NCI-H1694 (cell line): ENCODE measurements at regions not wholly inside any gene's neighbourhood (a gene's known extent, or its start where the extent isn't known, plus 50 kb on each side); places are given as distances from the start of the nearest gene placed in this dataset.
A peak's percentile ranks its signal among the peaks of the same experiment; 100 is the strongest.

Experiments
- DNase-seq: peaks from one replicate; lab custom pipeline; 2025; lab: John Stamatoyannopoulos, UW

DNA sequence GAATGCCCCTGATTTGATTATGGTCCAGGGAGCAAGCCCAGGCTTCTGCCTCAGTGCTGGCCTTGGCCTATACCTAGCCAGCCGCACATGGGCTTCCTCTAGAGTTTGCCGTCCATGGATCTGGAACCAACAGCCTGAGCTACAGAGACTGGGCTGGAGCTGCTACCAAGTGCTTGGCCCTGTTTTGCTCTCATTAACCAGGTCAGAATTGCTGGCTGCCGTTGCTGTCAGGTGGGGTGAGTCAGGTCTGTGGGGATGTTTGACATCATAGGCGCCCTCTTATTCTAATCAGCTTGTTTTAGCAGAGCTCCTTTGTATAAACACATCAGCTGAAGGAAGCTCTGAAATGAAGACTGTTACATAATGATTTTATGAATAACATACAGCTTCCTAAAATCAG is 83.1 kb upstream of the PHACTR2 start:
- no peak for DNase-seq

DNA sequence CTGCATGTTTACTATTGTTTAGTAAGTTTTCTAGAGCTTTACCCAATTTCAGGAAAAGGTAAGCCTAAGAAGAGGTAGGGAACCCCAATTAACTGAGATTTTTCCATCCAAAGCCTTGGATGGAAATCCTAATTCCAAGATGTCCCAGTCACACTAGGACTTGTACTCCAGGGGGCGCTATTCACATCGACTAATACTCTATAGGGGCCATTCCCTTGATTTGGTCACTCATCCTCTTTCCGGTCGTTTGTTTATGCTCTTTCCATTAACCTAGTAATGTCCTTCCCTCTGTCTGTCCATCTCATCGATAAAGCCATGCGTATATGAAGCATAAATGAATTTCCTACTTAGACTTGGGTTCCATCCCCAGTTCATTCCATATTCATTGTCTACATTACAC is 80.8 kb upstream of the FUCA2 start:
- DNase-seq: peak; percentile 2

DNA sequence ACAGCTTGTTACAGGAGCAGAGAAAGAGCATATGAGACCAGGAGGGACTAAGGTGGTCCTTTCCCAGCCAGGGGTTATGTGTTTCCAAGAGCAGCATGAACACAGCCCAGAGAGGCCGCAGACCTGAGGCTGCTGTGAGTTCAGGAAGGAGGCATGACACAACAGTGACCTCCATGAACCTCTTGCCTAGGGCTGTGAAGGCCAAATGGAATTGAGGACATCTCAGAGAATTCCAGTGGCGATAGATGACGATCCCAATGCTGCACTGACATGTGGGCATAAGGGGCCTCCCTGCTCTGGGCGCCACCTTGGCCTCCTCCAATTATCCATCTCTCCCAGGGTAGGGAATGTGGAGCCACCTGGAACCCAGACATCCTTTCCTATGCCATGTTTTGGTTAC is 79.9 kb upstream of the FUCA2 start:
- DNase-seq: no peak

DNA sequence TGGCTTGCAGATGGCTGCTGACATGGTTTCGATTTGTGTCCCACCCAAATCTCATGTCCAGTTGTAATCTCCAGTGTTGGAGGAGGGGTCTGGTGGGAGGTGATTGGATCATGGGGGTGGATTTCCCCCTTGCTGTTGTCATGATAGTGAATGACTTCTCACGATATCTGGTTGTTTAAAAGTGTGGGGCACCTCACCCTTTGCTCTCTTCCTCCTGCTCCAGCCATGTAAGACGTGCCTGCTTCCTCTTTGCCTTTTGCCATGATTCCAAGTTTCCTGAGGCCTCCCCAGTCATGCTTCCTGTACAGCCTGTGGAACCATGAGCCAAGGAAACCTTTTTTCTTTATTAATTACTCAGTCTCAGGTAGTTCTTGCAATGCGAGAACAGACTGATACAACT is 77.6 kb upstream of the FUCA2 start:
- no peak for DNase-seq

DNA sequence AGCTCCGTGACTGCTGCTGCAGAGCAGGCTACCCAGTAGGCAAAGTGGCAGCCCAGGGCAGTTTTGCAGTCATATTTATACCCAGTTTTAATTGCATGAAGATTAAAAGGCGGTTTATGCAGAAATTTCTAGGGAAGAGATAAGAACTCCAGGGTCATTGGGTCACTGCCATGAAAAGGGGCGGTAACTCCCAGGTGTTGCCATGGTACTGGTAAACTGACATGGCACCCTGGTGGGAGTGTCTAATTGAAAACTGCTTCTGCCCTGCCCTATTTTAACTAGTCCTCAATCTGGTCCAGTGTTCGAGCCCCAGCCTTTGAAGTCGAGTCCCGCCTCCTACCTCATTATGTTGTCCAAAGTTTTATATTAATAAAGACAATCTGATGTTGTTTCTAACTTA is 75.0 kb upstream of the FUCA2 start:
- DNase-seq: no peak

DNA sequence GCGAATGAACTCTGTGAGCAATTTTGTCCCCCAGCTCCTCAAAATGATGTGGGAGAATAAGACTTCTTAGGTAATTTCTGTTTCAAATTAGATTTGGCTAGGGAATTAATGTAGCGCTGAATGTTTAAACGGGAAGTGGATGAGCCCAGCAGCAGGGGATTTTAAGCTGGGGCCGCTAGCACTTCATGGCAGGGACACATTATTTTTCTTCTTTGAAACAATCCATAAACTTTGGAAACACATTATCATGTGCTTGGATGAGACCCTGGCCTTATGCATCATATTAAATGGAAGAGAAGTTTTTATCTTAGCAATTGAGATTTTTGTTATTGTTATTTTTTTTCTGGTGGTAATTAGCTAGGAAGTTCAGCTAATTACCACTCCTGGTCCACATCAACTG is 74.2 kb upstream of the FUCA2 start:
- no peak for DNase-seq

DNA sequence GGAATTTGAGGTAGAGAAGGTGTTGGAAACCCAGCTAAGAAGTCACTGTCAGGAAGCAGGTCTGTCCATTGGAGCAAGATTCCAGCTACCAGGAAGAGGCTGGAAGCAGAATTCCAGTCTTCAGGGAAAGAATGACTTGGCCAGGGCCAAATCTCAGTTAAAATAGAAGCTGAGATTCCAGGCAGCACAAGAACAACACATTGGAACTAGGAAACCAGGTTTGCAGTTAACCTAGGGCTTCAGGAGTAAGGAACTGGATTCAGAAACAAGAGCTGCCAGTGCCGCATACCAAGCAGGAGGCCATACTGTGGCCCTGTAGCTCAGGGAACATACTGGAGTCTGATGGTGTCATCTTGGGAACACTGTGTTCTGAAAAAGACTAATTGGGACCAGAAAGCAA is 73.7 kb upstream of the FUCA2 start:
- no peak for DNase-seq

DNA sequence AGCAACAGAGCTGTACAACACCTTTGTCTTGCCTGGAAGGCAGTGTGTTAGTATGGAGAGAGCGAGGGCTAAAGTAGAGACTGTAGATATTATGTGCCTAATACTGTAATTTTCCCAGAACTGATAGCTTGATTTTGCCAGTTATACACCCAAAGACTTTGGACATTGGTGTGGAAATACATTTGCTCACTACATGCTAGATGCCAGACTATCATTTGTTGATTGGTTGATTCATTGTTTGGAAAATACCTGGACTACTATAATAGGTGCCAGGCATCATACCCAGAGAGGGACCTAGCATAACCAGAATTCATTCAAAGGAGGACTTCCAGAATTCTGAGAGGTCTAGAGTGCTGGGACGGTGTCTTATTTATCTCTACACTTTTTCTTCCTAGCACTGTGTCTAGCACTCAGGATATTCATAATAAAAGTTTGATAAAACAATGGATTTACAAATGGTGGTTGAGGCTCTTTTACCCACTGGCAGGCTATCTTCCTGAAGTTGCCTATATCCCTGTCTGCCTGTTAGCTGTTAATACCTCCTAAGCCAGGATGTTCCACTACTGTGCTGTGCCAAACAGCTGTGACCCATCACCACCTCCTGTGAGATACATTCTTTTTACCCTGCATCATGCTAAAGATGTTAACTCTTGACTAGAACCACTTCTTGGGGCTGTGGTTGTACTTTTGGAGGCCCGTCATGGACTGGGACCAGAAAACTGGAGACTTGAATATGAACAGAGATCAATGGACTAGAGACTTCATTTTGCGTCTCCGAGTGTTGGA is 72.2 kb upstream of the FUCA2 start:
- no peak for DNase-seq

DNA sequence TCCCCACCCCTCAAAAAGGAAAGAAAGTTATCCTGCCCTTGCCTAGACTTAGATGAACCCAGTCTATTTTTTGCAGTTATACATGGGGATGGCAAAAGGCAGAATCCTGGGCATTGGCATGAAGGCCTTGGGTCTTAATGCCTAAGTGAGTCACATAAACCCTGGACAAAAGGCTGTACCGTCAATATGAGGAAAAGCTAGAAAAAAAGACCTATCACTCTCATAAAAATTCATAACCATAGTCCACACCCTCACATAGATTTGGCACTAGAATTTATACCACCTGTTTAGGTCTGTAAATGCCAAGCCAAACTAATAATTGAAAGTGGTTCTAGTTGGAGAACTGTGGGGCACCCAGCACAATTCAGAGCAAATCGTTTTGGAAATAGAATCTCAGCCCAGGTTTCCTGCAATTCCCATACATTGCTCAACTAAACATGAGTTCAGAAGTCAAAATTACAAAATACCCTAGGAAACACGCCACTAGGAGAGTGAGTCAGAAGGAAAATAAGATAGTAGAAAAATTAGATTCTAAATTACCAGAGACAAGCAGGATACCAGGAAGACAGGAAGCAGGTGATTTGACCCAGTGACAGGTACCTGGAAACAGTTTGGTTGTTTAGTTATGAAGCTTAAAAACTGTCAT is 70.4 kb upstream of the FUCA2 start:
- DNase-seq: no peak

DNA sequence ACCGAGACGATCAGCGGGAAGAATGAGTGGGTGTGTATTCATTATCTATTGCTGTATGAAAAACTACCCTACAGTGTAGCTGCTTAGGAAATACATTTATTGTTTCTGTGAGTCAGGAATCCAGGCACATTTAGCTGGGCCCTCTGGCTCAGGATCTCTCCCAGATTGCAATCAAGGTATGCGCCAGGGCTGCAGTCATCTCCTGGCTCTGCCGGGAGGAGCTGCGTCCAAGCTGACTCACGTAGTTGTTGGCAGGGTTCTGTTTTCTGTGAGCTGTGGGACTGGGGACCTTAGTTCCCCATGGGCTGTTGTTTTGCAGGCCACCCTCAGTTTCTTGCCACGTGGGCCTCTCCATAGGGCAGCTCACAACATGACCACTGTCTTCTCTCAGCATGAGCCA is 68.2 kb upstream of the FUCA2 start:
- DNase-seq: no peak

DNA sequence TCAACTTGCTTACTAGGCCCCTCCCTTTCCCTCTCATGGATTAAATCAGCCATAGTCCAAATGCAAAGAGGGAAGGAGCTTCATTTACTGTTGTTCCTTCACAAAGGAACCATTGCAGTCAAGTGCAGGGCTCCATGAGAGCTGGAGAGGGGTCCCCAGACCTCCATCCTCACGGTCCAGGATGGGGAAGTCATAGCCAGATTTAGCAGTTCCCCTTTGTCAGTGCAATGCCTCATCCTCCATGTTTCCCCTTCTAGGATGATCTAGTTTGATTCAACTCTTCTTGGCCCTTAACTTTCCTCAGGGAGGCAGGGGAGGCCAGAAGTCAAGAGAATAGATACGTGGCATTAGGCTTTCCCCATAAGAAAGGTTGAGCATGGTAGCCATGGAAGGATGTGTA is 66.5 kb upstream of the FUCA2 start:
- DNase-seq: no peak

DNA sequence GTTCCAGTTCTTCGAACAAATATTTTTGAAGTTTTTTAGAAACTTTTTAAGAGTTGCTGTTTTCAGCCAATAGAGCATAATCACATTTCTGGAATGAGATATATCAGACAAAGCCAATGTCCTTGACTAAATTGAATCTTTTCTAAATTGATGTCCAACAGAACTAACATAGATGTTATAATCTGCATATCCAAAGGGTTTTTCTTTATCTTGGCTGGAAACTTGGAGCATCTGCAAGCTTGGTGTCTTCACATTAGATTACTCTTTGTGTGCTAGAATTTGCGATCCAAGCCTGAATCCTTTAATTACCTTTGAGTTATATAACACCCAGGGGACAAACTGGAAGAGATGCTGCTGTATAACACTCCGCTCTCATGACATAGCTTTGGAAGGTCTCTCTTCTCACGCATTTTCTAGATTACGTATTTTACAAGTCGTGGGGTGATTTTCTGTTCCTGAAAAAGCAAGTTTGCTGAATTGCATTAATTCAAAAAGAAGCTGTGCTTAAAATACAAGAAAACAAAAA is 64.4 kb upstream of the FUCA2 start:
- DNase-seq: no peak

DNA sequence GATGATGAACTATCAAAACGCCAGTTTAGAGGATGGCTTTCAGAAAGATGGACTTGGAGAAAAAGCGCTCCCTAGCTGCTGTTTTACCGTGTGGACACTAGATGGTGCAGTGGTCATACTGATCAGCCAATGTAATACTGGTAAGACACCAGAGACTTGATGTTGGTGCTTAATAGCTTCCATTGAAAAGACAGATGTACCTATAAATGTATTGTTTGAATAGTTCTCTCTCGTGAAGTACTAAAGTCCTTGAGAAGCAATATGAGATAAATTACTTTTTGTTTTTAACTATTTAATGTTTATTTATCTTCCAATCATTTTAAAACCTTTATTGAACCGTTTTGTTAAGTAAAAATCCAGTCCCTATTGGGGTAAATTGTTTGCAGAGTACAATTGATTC is 63.9 kb upstream of the FUCA2 start:
- DNase-seq: peak; percentile 47

DNA sequence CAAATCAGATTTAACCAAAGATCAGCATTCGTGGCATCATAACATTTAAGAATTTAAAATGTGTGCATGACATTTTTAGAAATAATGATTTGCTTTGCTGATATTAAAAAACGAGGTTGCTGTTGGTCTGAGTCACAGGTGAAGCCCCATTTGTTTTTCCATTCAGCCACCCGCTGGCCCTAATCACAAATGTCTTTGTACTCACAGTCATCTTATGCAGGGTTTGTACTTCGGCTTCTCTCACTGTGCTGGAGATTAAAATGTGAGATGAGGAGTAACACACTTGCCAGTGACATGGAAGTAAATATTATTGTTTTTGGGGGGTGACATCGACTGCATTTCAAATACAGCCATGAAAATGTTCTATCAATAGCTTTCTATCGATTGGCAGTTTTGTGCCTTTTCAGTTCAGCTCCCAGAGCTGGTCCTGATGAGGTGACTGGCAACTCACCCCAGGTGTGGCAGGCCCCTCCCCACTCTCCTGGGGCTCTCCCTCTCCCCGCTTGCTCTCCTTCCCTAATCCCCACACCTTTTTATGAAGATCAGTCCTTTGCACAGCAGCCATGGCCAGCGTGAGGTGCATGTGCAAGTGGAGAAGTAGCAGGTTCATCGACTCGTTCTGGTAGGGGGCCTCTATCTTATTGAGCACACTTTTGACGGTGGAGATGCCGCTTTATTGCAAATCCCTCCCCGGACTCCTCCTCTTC is 58.8 kb upstream of the FUCA2 start:
- no peak for DNase-seq

DNA sequence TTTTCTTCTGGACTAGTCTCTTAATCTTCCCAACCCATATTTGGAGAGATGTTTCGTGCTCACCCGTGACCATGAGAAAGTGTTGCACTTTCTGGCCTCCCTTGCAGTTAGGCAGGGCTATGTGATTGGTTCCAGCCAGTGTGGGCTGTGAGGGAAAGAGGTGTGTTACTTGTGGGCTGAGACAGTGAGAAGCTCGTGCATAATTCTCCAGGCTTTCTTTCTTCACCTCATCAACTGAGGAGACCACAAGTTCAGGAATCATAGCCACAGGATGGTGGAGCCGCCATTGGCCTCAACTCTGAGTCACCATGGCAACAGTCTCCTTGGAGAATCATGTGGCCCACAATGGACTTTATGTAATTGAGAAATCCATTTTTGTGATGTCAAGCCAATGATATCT is 57.5 kb upstream of the FUCA2 start:
- DNase-seq: no peak

DNA sequence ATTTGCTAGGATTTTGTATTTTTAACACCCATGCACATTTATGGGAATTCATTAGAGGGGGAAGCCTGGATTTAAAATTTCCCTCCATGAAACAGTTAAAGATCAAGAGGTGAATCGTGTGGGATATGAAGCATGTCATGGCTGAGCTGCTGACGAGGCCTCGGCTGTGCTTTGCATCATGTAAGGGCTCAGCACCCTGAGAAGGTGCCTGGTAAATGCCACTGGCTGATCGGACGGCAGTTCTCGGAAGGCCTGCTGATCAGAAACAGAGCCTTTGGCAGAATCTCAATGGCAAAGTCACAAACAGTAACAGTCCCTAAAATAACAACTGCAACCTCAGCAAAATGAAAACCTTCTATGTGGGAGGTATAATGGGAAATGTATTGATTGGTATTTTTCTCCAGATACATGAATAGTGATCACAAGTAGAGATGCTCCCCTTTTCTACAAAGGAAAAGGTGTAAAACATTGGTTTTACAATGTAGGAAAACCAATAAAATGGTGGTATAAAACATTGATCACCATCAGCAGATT is 53.0 kb upstream of the FUCA2 start:
- DNase-seq: no peak

DNA sequence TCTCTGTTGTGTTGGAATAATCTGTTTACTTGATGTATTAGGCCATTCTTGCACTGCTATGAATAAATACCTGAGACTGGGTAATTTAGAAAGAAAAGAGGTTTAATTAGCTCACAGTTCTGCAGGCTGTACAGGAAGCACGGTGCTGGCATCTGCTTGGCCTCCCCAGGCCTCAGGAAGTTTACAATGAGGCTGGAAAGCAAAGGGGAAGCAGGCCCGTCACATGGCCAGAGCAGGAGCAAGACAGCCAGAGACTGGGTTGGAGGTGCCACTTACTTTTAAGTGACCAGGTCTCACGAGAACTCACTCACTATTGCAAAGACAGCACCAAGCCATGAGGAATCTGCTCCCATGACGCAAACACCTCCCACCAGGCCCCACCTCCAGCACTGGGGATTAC is 50.6 kb upstream of the FUCA2 start:
- DNase-seq: no peak
